NAMALWA (cell line): ENCODE measurements at regions not wholly inside any gene's neighbourhood (a gene's known extent, or its start where the extent isn't known, plus 50 kb on each side); places are given as distances from the start of the nearest gene placed in this dataset.
"Not testable (repeated sequence)": the region's sequence is repeated elsewhere in the genome, so short reads cannot be mapped to it uniquely, and the experiment has no call there.

ENCODE experiments used
- DNase-seq: peaks from one replicate; pipeline ENCODE4 v3.0.0-alpha.2; 2015; ENCODE audit warnings: low spot score

DNA sequence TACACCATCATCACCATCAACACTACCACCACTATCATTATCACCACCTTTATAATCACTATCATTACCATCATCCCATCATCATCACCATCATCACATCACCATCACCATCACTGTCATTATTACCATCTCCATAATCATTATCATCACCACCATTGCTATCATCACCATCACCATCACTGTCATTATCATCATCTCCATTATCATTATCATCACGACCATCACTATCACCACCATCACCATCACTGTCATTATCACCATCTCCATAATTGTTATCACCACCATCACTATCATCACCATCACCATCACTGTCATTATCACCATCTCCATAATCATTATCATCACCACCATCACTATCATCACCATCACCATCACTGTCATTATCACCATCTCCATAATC, 279.6 kb upstream of the HS6ST1 start:
- DNase-seq, result not testable (repeated sequence)

DNA sequence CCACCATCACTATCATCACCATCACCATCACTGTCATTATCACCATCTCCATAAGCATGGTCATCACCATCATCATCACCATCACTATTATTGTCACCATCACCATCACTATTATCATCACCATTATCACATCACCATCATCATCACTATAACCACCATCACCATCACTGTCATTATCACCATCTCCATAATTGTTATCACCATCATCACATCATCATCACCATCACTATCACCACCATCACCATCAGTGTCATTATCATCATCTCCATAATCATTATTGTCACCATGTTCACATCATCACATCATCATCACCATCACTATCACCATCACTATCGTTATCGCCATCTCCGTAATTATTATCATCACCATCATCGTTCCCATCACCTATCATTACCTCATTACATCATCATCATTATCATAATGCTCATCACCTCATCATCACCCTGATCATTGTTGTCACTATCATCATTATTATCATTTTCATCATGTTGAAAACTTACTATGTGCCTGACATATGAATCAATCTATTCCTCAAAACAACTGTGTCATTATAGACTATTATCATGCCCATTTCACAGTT, 280.3 kb upstream of the HS6ST1 start:
- DNase-seq, result no peak

DNA sequence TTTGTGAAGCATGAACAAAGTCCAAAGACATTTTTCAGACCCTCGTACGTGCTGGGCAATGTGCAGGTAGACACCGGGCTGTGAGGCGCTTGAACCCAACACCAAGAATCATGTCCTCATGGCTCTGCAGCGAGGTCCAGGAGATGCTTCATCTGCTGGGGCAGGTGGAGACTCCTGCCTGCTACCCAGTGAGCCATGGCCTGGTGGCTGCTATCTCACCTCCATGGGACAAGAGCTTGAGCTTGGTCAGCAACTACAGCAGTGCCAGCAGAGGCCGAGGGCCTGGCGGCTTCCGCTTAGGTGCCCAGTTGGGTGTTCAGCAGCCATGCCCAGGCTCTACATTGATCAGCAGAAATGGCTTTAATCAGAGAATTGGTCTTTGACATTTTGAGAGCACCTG, 281.0 kb upstream of the HS6ST1 start:
- no peak for DNase-seq

DNA sequence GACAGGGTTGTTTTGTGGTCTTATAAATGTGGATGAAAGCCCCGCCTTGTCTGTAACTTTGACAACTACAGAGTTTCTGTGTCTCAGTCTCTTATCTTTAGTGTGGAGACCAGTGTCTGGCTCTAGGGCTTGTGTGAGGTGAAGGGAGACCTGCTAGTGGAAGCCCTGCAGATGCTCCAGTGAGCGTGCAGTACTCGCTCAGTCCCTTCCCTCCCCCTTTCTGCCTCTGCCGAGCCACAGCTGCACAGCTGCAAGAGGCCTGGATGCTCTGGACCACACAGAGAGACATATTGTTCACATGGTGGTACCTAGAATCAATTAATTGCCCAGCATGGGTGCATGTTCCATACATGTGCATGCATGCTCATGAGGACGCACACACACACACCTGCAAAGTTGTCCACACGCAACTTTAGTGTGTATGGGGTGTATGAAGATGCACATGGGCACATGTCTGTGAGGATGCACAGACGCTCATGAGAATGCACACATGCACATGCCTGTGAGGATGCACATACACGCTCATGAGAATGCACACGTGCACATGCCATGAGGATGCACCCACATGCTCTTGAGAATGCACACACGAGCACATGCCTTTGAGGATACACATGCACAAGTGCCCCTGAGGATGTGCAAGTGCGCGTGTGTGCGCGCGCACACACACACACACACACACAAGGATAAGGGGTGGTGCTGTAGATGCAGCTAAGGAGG, 282.1 kb upstream of the HS6ST1 start:
- no peak for DNase-seq

DNA sequence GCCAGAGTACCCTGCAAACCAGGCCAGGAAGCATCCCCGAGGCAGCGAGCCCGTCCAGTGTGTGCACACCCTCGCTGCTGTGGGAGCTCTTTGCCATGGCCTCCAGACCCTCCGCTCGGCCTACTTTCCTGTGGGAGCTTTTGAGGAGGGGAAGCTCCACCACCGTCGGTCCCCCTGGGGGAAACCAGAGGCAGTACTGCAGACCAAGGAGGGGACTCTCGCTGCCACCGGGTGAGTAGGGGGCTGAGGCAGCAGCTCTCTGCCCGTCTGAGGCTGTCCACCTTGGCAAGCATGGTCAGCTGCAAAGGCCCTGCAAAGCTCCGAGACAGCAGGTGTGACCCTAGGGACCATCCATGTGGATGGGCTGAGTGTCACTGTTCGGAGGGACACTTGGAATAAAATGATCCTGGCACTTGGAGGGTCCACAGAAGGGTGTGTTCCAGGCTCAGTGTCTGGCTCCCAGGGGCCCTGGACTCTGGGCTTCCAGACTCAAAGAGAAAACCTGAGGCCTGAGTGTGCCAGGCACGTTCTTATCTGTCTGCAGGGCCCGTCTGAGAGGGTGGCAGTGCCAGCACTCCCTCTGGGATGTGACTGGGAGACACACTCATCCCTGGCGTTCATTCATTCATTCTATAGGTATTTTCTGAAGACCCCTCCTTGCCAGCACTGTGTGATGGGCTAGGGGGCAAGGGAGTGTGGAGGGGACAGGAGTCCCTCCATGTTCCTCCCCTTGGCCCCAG, 282.8 kb upstream of the HS6ST1 start:
- DNase-seq, result no peak

DNA sequence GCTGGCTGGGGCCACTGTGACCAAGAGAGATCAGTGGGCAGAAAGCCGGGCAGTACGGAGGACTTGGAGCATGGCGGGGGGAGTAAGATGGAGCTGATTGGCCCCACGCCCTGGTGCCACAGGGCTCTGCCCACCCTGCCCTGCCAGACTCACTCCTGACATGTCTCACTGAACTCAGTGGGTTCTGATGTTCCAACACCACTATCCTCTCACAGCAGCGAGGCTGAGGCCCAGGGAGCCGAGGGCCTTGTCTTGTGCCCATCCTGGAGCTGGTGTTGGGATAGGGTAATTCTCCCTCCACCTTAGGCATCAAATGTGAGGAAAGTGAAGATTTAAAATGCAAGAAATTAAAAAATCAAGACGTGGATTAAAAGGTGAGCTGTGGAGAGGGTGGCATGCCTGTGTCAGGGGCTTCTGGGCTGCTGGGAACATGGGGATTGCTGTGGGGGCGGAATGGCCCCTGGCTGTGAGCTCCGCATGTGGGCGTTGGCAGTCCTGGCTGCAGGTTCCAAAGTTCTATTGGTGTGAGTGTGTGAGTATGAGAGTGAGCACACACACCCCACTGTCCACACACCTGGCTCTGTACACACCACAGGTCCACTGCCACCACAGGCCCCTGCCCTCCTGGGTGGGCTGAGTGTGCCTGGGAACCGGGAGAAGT, 283.5 kb upstream of the HS6ST1 start:
- no peak for DNase-seq

DNA sequence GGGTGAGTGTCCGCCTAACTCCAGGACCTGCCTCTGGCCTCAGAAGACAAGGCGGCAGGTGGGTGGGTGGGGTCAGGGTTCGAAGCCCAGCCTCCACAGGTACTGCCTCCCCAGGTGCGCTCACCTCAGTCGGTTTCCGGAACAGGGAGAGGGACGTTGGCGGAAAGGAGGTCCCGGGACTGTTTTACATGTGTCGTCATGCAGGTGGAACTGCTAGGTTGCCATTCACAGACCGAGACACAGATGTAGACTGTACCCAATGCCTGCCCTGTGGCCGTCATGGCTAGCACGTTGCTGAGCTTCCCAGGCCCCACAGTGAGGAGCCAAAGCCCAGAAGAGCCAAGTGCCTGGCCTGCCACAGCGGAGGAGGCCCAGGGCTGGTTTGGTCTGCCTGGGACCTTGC, 284.0 kb upstream of the HS6ST1 start:
- no peak for DNase-seq

DNA sequence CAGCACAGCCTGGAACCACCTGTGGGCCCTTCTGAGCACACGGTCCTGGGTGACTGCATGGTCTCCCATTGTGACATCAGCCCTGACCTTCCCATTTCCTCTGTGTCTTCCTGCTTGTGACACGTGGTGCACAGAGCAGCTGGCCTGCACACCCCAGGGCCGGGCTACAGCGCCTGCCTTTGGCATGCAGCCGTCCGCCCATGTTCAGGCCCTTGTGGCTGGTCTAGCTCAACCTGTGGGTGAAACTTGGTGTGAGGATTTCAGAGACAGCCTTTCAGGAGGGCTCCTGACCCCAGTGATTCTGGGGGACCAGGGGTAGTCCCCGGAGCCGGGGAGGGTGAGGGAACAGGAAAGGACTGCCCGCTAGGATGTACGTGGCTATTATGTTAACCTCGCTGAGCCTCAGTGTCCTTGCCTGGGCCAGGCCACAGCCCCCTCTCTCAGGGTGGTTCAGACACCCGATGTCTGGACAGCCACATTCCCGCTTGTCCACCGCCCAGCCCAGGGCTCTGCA, 284.8 kb upstream of the HS6ST1 start:
- no peak for DNase-seq

DNA sequence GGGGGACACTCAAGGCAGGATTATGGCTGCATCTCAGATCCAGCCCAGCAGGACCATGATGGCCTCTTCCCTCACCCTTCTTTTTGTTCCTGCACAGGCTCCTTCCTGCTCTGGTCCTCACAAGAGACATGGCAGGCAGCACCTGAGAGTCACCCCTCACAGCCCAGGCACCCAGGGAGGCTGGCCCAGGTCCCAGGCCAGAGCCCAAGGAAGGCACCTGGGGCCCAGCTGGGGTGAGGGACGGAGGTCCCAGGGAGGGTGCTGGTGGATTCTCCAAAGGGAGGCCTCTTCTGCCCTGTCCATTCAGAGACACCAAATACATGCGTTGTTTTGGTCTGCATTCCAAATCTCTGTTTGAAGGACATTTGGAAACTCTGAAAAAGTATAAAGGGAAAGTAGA, 285.4 kb upstream of the HS6ST1 start:
- no peak for DNase-seq

DNA sequence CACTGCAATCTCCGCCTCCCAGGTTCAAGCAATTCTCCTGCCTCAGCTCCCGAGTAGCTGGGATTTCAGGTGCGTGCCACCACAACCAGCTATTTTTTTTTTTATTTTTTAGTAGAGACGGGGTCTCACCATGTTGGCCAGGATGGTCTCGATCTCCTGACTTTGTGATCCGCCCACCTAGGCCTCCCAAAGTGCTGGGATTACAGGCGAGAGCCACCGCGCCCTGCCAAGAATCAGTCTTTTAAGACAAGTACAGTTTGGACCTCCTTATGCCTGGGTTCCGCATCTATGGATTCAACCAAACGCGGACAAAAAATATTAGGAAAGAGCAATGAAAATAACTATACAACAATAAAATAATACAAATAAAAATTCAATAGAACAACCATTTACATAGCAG, 285.9 kb upstream of the HS6ST1 start:
- DNase-seq, result not testable (repeated sequence)

DNA sequence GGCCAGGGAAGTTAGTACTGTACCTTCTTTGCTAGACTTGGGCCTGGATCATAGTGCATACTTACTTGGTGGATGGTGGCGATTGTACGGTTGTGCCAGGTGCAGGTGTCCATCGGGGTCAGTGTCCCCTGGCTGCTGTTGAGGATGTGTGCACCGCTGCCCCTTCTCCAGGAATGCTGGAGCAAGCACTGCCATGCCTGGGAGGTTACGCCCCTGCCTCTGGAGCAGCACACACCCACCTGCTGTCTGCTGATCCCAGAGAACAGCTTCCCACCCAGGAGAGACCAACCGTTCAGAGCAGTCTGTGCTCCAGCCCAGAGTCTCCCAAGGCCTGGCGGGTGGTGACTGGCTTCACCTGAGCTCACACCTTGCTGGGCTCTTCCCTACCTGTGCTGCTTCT, 286.8 kb upstream of the HS6ST1 start:
- DNase-seq, result no peak

DNA sequence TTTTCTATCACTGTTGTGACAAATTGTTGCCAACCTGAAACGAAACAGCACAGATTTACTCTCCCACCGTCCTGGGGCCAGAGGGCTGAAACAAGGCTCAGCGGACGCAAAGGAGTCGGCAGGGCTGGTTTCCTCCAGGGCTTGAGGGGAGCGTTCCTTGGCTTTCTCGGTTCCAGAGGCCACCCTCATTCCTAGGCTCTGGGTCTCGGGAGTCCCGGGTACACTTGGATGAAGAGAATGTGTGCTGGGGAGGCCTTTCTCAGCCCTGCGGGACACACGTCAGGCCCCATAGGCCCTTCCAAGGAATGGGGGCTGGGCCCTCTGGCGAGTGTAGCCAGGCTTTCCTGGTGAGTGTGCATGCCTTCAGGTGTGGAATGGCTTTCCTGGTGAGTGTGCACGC, 287.3 kb upstream of the HS6ST1 start:
- no peak for DNase-seq

DNA sequence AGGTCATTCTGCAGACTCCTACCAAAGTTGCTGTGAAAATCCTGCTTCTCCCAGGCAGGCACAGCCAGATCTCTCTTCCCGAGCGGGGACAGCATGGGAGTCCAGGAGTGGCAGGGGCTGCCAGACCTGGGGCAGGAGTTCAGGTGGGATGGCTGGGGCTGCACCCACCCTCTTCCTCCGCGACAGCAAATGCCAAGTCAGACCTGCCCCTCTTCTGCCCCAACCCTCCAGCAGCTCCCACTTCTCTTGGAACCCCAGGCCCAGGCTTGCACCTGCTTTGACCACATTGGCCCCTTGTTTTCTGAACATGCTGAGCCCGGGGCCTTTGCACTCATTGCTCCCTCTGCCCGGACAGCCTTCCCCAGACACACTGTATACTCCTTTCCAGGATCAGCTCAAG, 288.2 kb upstream of the HS6ST1 start:
- no peak for DNase-seq

DNA sequence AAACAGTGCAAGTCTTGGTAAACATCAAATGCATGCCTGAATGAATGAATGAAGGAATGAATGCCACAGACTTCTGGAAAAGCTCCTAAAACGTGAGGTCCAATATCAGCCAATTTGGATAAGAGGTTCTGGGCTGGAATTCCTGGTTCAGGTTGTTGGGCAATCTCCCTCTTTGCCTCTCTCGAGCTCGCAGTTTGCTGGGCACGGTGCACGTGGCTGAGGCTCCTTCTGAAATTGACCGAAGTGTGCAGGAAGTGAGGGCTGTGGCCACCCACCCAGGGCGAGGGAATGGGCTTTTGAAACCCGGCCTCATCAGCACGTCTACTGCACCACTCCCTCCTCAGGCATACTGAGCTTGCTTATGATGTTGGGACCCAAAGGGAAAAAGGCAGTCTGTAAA, 288.8 kb upstream of the HS6ST1 start:
- no peak for DNase-seq

DNA sequence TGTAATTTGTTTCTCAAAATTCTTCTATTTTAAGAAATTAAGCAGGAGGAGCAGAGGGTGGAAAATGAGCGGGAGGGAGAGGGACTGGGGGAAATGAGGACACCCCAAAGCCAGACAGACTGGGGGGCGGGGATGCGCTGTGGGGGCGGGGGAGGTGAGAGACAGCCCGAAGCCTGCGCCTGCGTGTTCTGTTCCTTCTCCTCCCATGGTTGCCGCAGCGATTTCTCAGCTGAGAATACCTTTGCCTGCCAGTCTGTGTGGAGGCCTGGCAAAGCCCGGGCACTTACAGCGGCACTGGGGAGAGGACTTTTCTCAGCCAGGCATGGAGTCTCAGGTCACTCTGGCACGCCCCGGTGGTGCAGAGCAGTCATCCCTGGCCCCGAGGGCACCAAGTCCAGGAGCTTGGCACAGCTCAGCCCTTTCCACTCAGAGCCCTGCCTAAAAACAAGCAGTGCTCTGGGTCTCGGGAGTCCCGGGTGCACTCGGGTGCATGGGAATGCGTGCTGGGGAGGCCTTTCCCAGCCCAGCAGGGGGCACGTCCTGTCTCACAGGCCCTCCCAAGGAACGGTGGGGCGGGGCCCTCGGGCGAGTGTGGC, 289.3 kb upstream of the HS6ST1 start:
- DNase-seq, result no peak

DNA sequence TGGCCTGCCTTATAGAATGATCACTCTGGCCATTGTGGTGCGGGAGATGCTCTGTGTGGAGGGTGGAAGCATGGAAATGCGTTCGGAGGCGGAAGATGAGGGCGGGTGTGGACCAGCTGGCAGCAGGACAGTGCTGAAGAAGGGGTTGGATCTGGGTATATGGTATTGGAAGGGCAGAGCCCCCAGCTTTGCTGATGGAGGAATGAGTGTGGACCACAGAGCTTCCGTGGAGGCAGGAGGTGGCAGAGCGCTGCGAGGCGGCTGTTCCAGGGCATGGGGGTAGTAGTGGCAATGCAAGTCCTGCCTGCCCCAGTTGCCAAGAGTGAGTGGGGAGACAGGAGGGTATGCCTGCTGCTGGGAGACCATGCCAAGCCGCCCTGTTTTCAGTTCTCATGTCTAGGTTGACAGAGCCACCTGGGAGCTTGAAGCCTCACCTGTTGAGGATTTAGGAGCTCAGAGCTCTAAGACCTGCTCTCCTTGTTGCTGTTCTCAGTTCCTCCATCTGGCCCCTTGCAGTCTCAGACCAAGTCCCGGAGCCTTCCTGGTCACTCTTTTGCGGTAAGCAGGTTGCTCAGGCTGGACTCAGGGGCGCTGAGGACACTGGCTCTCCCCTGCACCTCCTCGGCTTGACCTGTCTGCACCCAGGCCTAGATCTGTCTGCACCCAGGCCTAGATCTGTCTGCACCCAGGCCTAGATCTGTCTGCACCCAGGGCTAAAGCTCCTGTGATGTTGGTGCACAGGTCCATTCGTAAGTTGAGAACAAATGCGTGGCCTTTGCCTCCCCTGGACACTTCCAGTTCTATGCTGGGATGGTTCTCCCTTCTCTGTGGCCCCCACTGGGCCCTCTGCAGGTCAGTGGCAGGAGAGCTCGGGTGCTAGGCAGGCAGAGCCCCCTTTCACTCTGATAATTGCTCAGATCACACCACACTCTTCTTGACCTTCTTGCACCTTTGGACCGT, 290.5 kb upstream of the HS6ST1 start:
- no peak for DNase-seq

DNA sequence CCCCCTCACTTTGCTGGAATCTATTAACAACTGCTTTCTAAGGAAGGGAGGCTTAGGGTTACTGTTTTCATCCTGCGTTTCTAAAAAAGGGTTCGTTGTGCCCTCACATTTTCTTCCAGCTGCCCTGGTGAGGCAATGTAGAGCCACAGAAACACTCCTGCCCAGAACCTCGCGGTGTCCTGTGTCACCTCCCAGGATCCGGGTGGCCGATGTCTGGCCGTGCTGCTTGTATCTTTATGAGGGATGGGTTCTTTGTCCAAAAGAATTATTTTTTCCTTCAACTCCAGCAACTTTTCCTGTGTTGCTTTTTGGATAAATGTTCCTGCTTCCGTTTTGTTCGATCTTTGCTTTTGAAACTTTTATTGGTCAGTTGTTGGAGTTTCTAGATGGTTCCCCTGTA, 291.8 kb upstream of the HS6ST1 start:
- no peak for DNase-seq

DNA sequence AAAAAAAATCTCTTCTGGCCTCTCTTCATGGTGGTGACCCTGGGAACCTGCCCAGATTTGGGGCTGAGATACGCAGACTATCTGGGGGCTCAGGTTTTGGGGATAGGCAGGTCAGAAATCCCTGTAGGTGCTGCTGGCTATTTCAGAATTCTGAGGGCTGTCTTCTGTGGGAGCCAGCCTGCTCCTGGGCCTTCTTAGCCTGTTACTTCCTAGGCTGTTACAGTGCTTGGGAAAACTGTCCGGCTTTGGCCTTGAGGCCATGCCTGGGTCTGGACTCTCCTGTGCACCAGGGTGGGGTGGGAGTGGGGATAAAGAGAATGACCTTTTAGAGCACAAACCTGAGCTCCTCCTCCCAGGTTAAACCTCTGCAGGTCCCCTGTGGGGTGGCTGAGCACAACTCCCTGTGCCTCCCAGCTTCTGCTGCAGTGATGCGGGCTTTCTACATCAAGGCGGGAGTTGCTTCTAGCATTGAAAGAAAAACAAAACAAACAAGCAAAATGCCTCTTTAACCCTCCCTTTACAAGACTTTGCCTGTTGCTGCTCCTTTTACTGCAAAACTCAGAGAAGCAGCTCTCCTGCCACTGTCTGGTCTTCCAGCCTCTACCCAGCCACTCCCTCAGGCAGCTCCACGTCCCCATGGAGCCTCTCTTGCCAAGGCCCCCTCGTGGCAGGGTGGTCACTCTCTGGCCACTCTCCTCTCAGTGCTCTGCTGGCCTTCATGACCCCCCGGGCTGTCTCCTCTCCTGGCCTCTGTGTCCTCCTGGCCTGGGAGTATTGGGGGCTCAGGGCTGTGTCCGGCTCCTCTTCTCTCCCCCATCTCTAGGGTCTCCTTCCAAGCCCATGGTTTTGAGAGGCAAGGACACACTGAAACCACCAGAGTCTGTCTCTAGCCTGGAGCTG, 293.0 kb upstream of the HS6ST1 start:
- no peak for DNase-seq

DNA sequence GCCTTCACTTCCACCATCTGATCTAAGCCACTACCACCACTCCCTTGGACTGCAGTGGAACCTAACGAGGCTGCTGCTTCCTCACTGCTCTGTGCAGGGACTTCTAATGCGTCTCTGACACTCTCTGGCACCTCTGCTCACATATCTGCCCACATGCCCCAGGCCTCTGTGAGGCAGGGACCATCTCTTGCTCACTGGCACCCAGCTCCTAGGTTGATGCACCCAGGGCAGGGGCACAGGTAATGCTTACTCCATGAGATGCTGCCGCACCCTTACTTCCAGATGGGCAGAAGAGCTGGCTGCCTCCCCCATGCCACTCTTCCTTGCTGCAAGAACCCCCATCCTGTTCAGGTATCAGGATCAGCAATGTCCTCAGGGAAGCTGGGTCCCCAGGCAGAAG, 294.0 kb upstream of the HS6ST1 start:
- DNase-seq, result no peak

DNA sequence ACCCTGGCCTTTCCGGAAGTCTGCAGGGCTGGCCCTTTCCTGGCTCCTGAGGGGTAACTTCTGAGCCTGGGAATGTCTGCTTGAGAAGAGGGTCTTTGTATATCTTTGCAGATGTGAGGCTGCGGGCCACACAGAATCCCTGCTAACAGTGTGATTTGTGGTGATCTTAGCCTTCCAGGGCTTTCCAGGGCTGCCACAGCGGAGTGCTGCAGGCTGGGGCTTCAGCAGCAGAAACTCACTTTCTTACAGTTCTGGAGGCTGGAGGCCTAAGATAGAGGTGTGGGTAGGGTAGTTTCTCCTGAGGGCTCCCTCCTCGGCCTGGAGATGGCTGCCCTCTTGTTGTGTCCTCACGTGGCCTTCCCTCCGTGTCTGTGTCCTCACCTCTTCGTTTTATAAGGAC, 294.7 kb upstream of the HS6ST1 start:
- no peak for DNase-seq
